A549 (cell line): ENCODE measurements at regions not wholly inside any gene's neighbourhood (a gene's known extent, or its start where the extent isn't known, plus 50 kb on each side); places are given as distances from the start of the nearest gene placed in this dataset.
A peak's percentile ranks its signal among the peaks of the same experiment; 100 is the strongest.

Experiments used
- ATAC-seq, 2 experiments: fragments of 200-7000 bp in 1 of 2; fragments of >200 bp in 1 of 2; cut with Nextera tagmentation in 1 of 2; cut with Tn5 transposase in 1 of 2; 3 replicates each; pipeline versions ENCODE4 v1.8.0 to v1.9.1; 2018 to 2020; ENCODE audit warnings: mild to moderate bottlenecking in 1 of 2, moderate library complexity in 1 of 2
- CTCF ChIA-PET: fragments of 300-600 bp; sonication (Branson Sonifier 250); formaldehyde crosslinking; extraction: SDS; loops from one replicate; lab custom pipeline; 2021; ENCODE audit warnings: antibody characterized with exemption, inconsistent platforms; lab: Yijun Ruan, JAX
- POLR2A ChIA-PET: fragments of 350-600 bp; formaldehyde crosslinking; extraction: SDS; loops from one replicate; lab custom pipeline; 2021; ENCODE audit warnings: antibody characterized with exemption, inconsistent platforms; lab: Yijun Ruan, JAX
- DNase-seq, 2 experiments: peaks; one replicate each; pipeline versions ENCODE4 v3.0.0 to v3.0.0-alpha.2; 2011 to 2016; ENCODE audit warnings: low read depth in 1 of 2, low spot score in 1 of 2
- FAIRE-seq: peaks from 2 replicates; lab custom pipeline; 2011; peaks lifted over from hg19 to GRCh38; lab: Jason Lieb, UNC
- H3K27ac ChIP-seq, 2 experiments: fragments of >200 bp; sonication (Bioruptor Twin); formaldehyde crosslinking; 3 replicates each; pipeline ENCODE4 v1.5.1; 2016 to 2017
- H3K4me1 ChIP-seq: fragments of >200 bp; sonication (Bioruptor Twin); formaldehyde crosslinking; 3 replicates; pipeline ENCODE4 v1.6.1; 2016
- H3K4me2 ChIP-seq: fragments of >200 bp; sonication (Bioruptor Twin); formaldehyde crosslinking; 3 replicates; pipeline ENCODE4 v1.6.1; 2016
- H3K4me3 ChIP-seq: fragments of >200 bp; sonication (Bioruptor Twin); formaldehyde crosslinking; 3 replicates; pipeline ENCODE4 v1.5.1; 2016
- H3K9me3 ChIP-seq: fragments of >200 bp; sonication (Bioruptor Twin); formaldehyde crosslinking; 3 replicates; pipeline ENCODE4 v1.6.1; 2016
- ATOH8 ChIP-seq: fragments of 250-450 bp; sonication (Bioruptor Pico); IDR thresholded peaks from 2 replicates; pipeline ENCODE4 v1.5.0; 2020; ENCODE audit warnings: low read depth, mild to moderate bottlenecking, moderate library complexity
- BHLHE40 ChIP-seq: IDR thresholded peaks from 2 replicates; pipeline ENCODE4 v1.6.1; 2012; ENCODE audit warnings: low read depth, low read length, inconsistent platforms
- CBX2 ChIP-seq: fragments of 200-600 bp; sonication (generic); IDR thresholded peaks from 2 replicates; pipeline ENCODE4 v1.6.1; 2016; ENCODE audit warnings: low read depth, mild to moderate bottlenecking, borderline replicate concordance
- CEBPB ChIP-seq, 2 experiments: fragments of >200 bp in 1 of 2; sonication (Bioruptor Twin) in 1 of 2; formaldehyde crosslinking in 1 of 2; IDR thresholded peaks; 2 replicates each; pipeline ENCODE4 v1.6.1; 2012 to 2016
- CHD2 ChIP-seq: fragments of 150-350 bp; IDR thresholded peaks from 2 replicates; pipeline ENCODE4 v1.6.1; 2014; ENCODE audit warnings: low read length; ENCODE audit not compliant: partially characterized antibody
- CHD4 ChIP-seq: fragments of 200-600 bp; sonication (generic); IDR thresholded peaks from 2 replicates; pipeline ENCODE4 v1.6.1; 2016; ENCODE audit warnings: antibody characterized with exemption, mild to moderate bottlenecking, borderline replicate concordance
- EHF ChIP-seq: fragments of 250-450 bp; sonication (Bioruptor Pico); IDR thresholded peaks from 2 replicates; pipeline ENCODE4 v1.5.0; 2020; ENCODE audit warnings: mild to moderate bottlenecking
- FOXS1 ChIP-seq: fragments of 250-450 bp; sonication (Bioruptor Pico); IDR thresholded peaks from 2 replicates; pipeline ENCODE4 v1.5.0; 2020; ENCODE audit warnings: mild to moderate bottlenecking, moderate library complexity
- GATA3 ChIP-seq: IDR thresholded peaks from 2 replicates; pipeline ENCODE4 v1.6.1; 2012; ENCODE audit warnings: borderline replicate concordance
- HDAC2 ChIP-seq: fragments of 200-600 bp; sonication (generic); IDR thresholded peaks from 2 replicates; pipeline ENCODE4 v1.6.1; 2016
- HES2 ChIP-seq: fragments of >200 bp; sonication (Bioruptor Twin); formaldehyde crosslinking; IDR thresholded peaks from 2 replicates; pipeline ENCODE4 v1.6.1; 2016
- HOXA7 ChIP-seq: fragments of 250-450 bp; sonication (Bioruptor Pico); IDR thresholded peaks from 2 replicates; pipeline ENCODE4 v1.5.0; 2020; ENCODE audit warnings: mild to moderate bottlenecking, moderate library complexity
- MAFK ChIP-seq: fragments of 450-650 bp; IDR thresholded peaks from 2 replicates; pipeline ENCODE4 v1.6.1; 2014; ENCODE audit not compliant: partially characterized antibody
- MAX ChIP-seq: IDR thresholded peaks from 2 replicates; pipeline ENCODE4 v1.6.1; 2012
- MAZ ChIP-seq: fragments of 150-350 bp; IDR thresholded peaks from 2 replicates; pipeline ENCODE4 v1.6.1; 2014; ENCODE audit warnings: antibody characterized with exemption, low read depth, low read length, borderline replicate concordance
- MYC ChIP-seq: IDR thresholded peaks from 2 replicates; pipeline ENCODE4 v1.6.1; 2012; ENCODE audit warnings: mild to moderate bottlenecking, inconsistent platforms, low read length, improper control_type of control experiment, borderline replicate concordance
- NFE2L2 ChIP-seq: fragments of 150-350 bp; conservative IDR thresholded peaks from 2 replicates; pipeline ENCODE4 v1.6.1; 2014; ENCODE audit warnings: low read length
- PBX3 ChIP-seq: IDR thresholded peaks from 2 replicates; pipeline ENCODE4 v1.6.1; 2012
- PHF8 ChIP-seq: fragments of 200-600 bp; sonication (generic); IDR thresholded peaks from 2 replicates; pipeline ENCODE4 v1.6.1; 2016; ENCODE audit warnings: low read depth, mild to moderate bottlenecking, antibody characterized with exemption, moderate library complexity, borderline replicate concordance
- POLR2A ChIP-seq: IDR thresholded peaks from 2 replicates; pipeline ENCODE4 v1.6.1; 2012; ENCODE audit warnings: mild to moderate bottlenecking, low read length
- RAD21 ChIP-seq, 2 experiments: fragments of >200 bp in 1 of 2; sonication (Bioruptor Twin) in 1 of 2; formaldehyde crosslinking in 1 of 2; IDR thresholded peaks in 1 of 2; conservative IDR thresholded peaks in 1 of 2; 2 replicates in 1 of 2; 3 replicates in 1 of 2; pipeline ENCODE4 v1.6.1; 2012 to 2018; ENCODE audit warnings: inconsistent platforms in 1 of 2
- RCOR1 ChIP-seq: fragments of 150-350 bp; IDR thresholded peaks from 2 replicates; pipeline ENCODE4 v1.6.1; 2014; ENCODE audit warnings: antibody characterized with exemption, low read length, low read depth
- REST ChIP-seq: fragments of 200-600 bp; sonication (generic); IDR thresholded peaks from 2 replicates; pipeline ENCODE4 v1.6.1; 2016; ENCODE audit warnings: antibody characterized with exemption, mild to moderate bottlenecking, moderate library complexity
- RFX5 ChIP-seq: fragments of 450-650 bp; IDR thresholded peaks from 2 replicates; pipeline ENCODE4 v1.7.1; 2014; ENCODE audit warnings: antibody characterized with exemption, mild to moderate bottlenecking, moderate library complexity
- SMC3 ChIP-seq: fragments of >200 bp; sonication (Bioruptor Twin); formaldehyde crosslinking; IDR thresholded peaks from 3 replicates; pipeline ENCODE4 v1.6.1; 2018; ENCODE audit warnings: inconsistent platforms
- TFCP2L1 ChIP-seq: fragments of 250-450 bp; sonication (Bioruptor Pico); IDR thresholded peaks from 2 replicates; pipeline ENCODE4 v1.5.0; 2021; ENCODE audit warnings: mild to moderate bottlenecking
- USF2 ChIP-seq: fragments of 450-650 bp; IDR thresholded peaks from 2 replicates; pipeline ENCODE4 v1.6.1; 2014; ENCODE audit warnings: antibody characterized with exemption
- ZC3H11A ChIP-seq: fragments of 450-650 bp; IDR thresholded peaks from 2 replicates; pipeline ENCODE4 v1.6.1; 2014; ENCODE audit warnings: antibody characterized with exemption, mild to moderate bottlenecking
- ZFP36 ChIP-seq: fragments of 450-650 bp; IDR thresholded peaks from 2 replicates; pipeline ENCODE4 v1.6.1; 2014; ENCODE audit warnings: borderline replicate concordance; ENCODE audit not compliant: partially characterized antibody
- ZSCAN20 ChIP-seq: fragments of 250-450 bp; sonication (Bioruptor Pico); IDR thresholded peaks from 2 replicates; pipeline ENCODE4 v1.8.0; 2022; ENCODE audit warnings: mild to moderate bottlenecking, moderate library complexity
- WGBS: methylation state at CpG from one replicate; pipeline ENCODE4 v1.1.6; 2017; ENCODE audit errors: missing lambda C conversion rate; 5-methylcytosine and 5-hydroxymethylcytosine counted together

GRCh38 chr2:217551252-217551899 lies 451.4 kb downstream of the TNS1 start:
- Histone ChIP-seq H3K4me1 (peaks cover 17% of the 10 kb centered on the region), H3K4me3 (no peak overlapping the region), H3K27ac (peak overlapping the region; percentile 3 to 54; a peak in 2 of 6 replicates), H3K4me2 (peak overlapping the region; percentile 35)
- no peak for FAIRE-seq
- TF ChIP-seq CHD4 (no peak), ZC3H11A (no peak), CHD2 (no peak), GATA3 (peak; percentile 28; the same call in 1 of the 2 replicates), FOXS1 (no peak), RAD21 (conservative IDR thresholded peaks at IDR 0.05 in 1 of 2, IDR thresholded peaks at IDR 0.05 in 1 of 2) (no peak), ZSCAN20 (CRISPR knock-in tag) (no peak), MYC (no peak), USF2 (no peak), MAFK (peak; percentile 35), TFCP2L1 (CRISPR knock-in tag) (no peak), BHLHE40 (no peak), SMC3 (no peak), HES2 (no peak), ZFP36 (no peak), PHF8 (no peak), MAX (no peak)
- TF ChIP-seq, all 56 proteins: peak for 2
- DNase-seq (peak; percentile 5 to 53), ATAC-seq (peak; percentile 54 to 92; a peak in 5 of 6 replicates)
- ChIA-PET POLR2A (no interaction called here), CTCF (no interaction called here)
- no peaks in the 10 kb centered on the region for H3K9me3 ChIP-seq
- WGBS = 35% methylated on average over 3 of the region's 3 CpGs

- Histone ChIP-seq H3K9me3 (no peaks in the 10 kb centered on the region), H3K4me1 (no peaks in the 10 kb centered on the region), H3K4me2 (no peak overlapping the region), H3K27ac (no peak overlapping the region), H3K4me3 (no peak overlapping the region)
- POLR2A ChIA-PET = no interaction called here
- TF ChIP-seq MAZ (no peak), CBX2 (no peak), NFE2L2 (no peak), HDAC2 (no peak), EHF (CRISPR knock-in tag) (no peak), MYC (no peak), ZC3H11A (no peak), RCOR1 (no peak), RFX5 (no peak)
- CTCF ChIA-PET = interaction anchor here (1.1 kb wide), 1 partner anchor 174 kb away, joined by 3 read pairs; no protein-coding TSS in a partner anchor
- FAIRE-seq (no peak), DNase-seq (no peak), ATAC-seq (no peak)
- WGBS = 8% methylated on average over 2 of the region's 2 CpGs
These were observed 463.7 kb downstream of the TNS1 start for GRCh38 chr2:217539126-217539525.

GRCh38 chr2:217538719-217539118 lies 464.1 kb downstream of the TNS1 start:
- no peak for ATAC-seq
- Histone ChIP-seq H3K4me1 (no peaks in the 10 kb centered on the region), H3K4me3 (no peak overlapping the region), H3K27ac (no peak overlapping the region), H3K9me3 (no peaks in the 10 kb centered on the region), H3K4me2 (no peak overlapping the region)
- ChIA-PET POLR2A (no interaction called here), CTCF (interaction anchor here (1.1 kb wide), 1 partner anchor 175 kb away, joined by 3 read pairs; no protein-coding TSS in a partner anchor)
- DNase-seq = no peak
- FAIRE-seq = no peak
- WGBS = 41% methylated on average over 2 of the region's 2 CpGs
- no peak for TF ChIP-seq REST
- TF ChIP-seq PBX3 = no peak
- TF ChIP-seq ZSCAN20 (CRISPR knock-in tag) = no peak
- no peak for TF ChIP-seq HOXA7 (CRISPR knock-in tag)
- no peak for TF ChIP-seq PHF8
- TF ChIP-seq ATOH8 (CRISPR knock-in tag) = no peak
- TF ChIP-seq MYC = no peak
- TF ChIP-seq POLR2A = no peak
- no peak for TF ChIP-seq CEBPB (IDR thresholded peaks at IDR 0.05)
